GM19452 (cell line): ENCODE measurements at regions not wholly inside any gene's neighbourhood (a gene's known extent, or its start where the extent isn't known, plus 50 kb on each side); places are given as distances from the start of the nearest gene placed in this dataset.
A peak's percentile ranks its signal among the peaks of the same experiment; 100 is the strongest.

Source experiments
- ATAC-seq: cut with Tn5 transposase; IDR thresholded peaks from one replicate; pipeline ENCODE4 v1.9.1; 2021; ENCODE audit not compliant: unreplicated experiment

GRCh38 chr2:118349365-118349764 lies 261.1 kb downstream of the INSIG2 start:
- no peak for ATAC-seq

DNA sequence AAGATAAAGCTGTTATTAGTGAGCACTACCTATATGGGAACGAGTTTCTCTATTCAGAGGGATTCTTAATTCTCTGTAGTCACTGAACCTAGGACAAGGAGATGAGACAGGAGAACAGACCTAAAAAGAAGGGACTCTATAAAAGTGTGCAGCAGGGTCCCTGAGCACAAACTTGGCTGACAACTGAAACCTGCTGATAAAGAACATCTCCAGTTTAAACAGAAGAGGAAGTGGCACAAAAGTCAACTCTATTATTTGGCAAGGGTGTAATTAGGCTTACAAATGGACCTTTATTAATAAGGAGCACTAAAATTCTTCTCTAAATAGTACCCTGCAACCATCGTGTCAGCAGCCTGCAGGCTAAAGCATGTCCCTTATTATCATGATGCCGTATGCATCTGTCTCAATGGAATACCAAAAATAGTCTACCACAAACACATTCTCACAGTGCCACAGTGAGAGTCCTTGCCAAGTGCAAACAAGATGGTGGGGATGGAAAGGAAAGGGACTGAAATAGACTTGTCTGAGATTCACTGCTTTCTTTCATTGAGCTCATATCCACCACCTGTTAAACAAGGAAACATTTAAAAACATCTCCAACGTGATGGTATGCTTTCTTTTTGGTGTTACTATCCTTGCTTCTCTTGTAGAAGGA lies 260.2 kb downstream of the INSIG2 start:
- no peak for ATAC-seq

DNA sequence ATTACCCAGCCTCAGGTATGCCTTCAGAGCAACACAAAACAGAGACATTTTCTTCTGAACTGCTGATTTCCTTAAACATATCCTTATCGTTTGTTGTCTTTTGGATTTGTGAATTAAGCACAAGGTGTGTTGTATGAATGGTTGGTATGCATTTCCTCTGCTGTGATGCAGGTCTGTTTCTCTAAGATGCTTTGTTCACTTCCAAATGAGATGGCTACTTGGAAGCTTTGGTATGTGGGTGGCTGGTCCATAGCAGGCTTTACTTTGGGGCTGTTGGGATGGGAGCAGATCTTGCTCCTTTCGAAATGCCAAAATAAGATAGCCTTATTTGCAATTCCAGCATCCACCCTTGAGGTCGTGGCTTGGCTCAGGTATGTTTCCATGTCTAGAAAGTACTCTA lies 257.2 kb downstream of the INSIG2 start:
- no peak for ATAC-seq

- ATAC-seq, result no peak
Measured at GRCh38 chr2:118340103-118340502, 251.8 kb downstream of the INSIG2 start.

- ATAC-seq, result no peak
Measured at GRCh38 chr2:118339386-118339785, 251.1 kb downstream of the INSIG2 start.

- ATAC-seq, result no peak
Measured at GRCh38 chr2:118333664-118334063, 245.4 kb downstream of the INSIG2 start.

DNA sequence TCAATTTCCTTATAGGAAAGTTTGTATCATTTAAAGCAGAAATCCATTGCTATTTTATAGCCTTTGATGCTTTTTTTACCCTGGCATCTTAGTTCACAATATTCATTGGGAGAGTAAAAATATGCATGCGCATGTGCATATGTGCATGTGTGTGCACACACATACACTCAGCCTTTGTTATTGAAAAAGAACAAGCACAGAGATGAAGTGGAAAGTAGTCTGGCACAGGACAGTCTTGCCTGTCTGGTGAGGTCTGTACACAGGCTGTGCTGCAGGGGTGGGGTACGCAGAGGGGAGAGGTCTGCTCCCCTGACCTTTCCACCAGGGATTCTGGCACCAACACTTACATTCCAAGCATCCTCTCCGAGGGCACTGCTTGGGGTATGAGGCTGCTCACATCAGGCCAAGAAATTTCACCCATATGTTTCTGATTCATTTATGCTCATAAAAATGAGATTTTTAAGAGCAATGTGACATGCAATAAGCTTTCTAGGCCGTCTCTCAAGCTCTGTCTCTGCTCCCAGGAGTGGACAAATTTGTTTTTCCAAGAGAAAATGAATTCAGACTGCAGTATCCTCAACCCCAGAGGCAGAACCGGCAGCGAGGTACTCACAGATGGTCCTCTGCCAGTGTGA lies 237.2 kb downstream of the INSIG2 start:
- no peak for ATAC-seq

DNA sequence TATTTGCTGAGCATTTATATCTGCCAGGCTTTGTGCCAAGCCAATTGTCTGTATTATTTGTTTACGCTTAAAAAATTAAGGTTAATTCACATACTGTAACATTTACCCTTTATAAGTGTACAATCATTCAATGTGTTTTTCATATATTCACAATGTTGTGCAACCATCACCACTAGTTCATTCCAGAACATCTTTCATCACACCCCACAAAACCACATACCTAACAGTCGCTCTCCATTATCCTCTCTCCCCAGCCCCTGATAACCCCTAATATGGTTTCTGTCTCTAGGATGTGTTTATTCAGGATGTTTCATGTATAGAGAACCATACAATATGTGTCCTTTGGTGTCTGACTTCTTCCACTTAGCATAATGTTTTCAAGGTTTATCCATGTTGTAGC lies 234.1 kb downstream of the INSIG2 start:
- no peak for ATAC-seq

DNA sequence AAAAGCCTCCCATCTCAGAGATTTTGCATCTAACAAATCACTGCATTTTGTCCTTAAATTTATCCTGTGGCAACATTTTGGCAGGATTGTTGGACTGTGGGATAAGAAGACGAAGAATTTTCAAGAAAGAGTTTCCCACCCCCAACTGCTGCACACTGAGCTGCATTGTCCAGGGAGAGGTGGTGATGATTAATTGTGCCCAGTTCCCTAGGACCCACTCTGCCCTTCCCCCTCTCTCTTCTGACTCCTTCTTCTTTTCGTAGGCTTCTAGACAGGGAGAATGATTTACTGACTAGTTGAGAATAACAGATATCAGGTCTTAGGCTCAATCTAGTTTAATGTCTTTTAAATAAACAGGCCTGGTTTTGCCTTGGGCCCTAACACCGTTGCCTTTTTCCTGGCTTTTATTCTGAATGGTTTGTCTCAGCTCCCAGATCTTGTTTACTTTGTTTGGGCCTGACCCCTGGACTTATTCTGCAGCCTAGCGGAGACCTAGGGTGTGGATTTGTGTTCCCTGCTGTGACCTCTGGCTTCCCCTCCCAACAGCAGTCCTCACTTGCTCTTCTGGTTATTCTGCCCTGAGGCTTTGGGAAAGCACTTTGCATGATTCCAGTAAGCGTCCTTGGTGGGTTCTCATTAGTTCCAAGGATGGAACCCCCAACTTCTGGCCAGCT lies 233.3 kb downstream of the INSIG2 start:
- ATAC-seq, result no peak

DNA sequence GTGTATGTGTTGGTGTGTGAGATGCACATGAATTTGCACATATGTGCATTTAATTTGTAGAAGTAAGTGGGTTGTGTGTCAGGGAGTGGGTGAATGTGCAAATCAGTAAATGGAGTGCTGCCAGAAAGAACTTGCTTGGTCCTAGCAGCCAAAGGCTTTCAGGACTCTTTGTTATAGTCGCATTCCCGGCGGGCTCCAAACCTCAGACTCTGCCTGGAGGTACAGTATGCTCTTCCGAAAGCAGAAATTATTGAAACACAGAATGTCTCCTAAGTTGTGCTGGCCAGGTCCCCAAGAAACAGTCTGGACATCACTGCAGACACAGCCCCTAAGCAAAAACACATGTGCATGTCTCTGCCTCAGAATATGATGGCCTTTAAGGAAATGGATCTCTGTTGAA lies 232.4 kb downstream of the INSIG2 start:
- ATAC-seq, result no peak

- no peak for ATAC-seq
Measured at GRCh38 chr2:118320196-118320595, 231.9 kb downstream of the INSIG2 start.

- no peak for ATAC-seq
Measured at GRCh38 chr2:118319271-118319684, 231.0 kb downstream of the INSIG2 start.

DNA sequence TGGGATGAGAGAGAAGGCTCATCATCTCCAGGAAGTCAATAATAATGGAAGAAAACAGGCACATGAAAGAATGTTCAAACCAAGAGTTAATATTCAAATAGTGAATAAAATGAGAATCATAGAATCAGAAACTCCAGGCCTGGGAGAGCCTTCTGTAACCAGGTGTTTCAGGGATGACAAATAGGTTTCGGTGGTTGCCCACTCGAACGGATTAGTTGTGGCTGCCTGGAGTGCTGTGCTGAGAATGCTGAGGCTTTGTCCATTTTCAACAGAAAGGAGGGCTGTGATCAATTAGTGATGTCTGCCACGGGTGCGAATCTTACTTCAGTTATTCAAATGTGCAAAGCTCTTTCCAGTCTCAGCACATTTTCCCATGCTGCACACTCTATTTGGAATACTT lies 227.3 kb downstream of the INSIG2 start:
- ATAC-seq, result no peak

DNA sequence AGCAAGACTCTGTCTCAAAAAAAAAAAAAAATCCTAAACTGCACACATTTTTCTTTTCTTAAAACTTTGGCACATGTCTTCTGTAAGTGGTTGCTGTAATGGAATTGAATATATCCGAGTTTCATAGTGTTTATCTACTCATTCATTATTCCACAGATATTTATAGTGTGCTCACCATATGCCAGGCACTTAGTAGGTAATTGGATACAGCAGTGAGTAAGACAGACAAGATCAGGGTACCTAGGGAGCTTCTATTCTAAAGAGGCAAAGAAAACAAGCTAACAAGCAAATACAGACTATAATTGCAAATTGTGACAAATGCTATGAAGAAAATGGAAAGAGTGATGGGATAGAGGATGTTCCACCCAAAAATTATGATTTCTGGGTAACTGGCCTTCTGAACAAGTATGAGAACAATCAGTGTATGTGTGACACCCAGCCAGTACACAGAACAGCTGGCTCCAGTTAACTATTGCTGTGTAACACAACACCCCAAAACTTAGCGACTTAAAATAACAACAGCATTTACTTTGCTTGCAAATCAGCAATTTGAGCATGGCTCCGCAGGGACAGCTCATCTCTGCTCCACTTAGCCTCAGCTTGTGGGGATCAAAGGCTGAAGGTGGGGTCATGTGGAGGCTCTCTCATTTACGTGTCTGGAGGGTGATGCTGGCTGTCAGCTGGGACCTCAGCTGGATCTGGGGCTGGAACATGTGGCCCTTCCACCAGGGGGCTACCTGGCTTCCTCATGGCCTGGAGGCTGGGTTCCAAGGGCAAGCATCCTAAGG lies 224.9 kb downstream of the INSIG2 start:
- ATAC-seq, result no peak

DNA sequence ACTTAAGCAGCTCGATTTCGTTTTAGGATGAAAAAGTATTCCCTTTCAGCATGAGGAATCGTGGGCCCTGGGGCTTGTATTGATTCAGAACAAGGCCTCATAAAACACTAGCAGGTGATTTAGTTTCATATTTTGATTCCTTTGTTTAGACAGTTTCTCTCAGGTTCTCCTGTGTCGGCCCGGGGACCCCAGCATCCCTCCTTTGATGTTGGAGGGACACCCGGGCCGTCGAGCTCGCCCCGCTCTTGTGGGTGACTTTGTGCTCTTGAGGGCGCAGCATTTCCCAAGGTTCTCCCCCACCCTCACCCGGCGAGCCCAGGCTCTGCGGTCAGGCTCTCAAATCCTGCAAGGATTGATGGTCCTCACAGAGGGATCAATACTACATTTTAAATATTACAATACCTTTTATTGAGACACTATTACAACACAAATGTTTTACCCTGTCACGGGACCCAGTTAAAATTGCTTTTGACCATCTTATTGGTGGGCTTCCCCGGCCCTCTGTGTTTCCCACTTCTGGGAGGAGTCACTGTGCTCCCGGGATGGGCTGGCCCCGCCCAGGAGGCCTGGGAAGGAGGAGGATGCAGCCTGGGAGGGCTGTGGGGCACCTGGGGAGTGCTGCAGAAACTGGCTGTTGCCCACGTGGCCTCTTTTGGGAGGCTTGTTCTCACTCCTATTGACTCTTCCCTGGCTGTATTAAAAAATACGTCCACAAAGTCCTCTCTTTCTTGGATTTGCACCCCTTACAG lies 222.6 kb downstream of the INSIG2 start:
- ATAC-seq, result peak; percentile 5

GRCh38 chr2:118309946-118310680 lies 221.8 kb downstream of the INSIG2 start:
- peak; percentile 65 for ATAC-seq

DNA sequence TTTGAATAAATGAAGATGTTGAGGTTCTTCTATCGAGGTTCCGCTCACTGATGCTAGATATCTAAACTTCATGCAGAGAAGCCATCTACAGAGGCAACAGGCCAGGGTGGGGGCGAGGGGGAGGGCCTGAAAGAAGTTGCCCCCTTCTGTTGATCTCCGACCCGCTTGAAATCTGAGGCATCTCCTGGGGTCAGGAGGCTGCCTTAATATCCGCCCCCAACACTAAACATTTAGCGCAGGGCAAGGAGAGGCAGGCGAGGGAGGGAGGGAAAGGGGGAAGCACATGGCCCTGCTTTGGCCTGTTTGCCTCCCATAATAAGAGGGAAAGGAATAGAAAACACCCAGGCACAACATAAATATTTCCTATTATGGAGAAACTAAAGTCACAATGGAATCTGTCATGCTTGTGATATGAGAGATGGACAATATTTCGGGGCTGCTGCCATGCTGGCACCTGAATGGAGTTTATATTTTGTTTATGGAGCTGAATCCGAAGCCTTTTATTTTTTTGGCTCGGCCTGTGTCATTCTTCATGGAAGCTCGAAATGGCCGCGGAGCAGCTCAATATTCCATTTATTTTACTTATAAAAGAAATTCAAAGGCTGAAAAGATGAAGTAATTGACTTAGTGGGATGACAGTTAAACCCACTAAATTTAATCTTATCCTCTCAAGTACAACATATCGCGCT lies 221.1 kb downstream of the INSIG2 start:
- no peak for ATAC-seq

GRCh38 chr2:118307864-118308263 lies 219.6 kb downstream of the INSIG2 start:
- ATAC-seq, result no peak

DNA sequence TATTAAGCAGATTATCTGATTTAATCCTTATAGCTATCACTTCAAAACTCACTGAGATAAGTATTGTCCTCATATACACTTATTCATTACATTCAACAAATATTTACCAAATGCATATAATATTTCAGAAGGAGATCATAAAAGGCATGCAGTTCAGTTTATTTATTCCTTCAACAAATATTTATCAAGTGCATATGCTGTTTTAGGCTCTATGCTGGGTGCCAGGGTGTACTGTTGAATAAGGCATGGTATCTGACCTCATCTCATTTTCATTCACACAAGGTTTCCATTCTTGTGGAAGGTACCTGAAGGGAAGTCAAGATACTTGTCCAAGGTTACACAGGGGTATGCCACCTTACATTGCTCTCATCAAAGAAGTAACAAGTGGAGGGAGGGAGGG lies 213.0 kb downstream of the INSIG2 start:
- ATAC-seq, result no peak

DNA sequence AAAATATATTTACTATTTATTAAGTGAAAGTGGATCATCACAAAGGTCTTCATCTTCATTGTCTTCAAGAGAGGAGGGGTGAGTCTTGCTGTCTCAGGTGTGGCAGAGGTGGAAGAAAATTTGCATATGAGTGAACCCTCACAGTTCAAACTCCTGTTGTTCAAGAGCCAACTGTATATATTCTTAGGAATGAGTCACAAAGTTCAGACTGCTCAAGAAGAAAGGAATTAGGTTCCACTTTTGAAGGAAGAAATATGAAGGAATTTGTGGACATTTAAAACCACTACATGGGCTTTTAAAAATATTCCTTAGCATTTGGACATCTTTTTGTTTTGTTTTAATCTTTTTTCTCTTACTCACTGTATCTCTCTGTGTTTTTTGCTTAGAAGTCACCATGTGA lies 212.6 kb downstream of the INSIG2 start:
- ATAC-seq, result no peak
